ENCODE measurements at regions not wholly inside any gene's neighbourhood (a gene's known extent, or its start where the extent isn't known, plus 50 kb on each side); places are given as distances from the start of the nearest gene placed in this dataset.

DNA sequence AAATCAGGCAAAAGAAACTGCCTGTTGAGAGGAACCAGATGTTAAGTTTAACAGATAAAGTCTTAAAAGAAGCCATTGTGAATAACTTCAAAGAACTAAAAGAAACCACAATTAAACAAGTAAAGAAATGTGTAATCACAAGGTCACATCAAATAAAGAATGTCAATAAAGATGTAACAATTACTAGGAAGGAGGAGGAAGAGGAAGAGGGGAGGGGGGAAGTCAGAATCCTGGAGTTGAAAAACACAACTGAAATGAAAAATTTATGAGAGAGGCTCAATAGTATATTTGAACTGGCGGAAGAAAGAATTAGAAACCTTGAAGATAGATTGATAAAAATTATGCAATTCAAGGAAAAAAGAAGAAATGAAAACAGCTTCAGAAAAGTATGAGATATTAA, 88.4 kb upstream of the CRIM1 start:
- DNase-seq, result no peak
- 97 to 99% methylated on average over 1 of the region's 1 CpG for WGBS, 2 donors

DNA sequence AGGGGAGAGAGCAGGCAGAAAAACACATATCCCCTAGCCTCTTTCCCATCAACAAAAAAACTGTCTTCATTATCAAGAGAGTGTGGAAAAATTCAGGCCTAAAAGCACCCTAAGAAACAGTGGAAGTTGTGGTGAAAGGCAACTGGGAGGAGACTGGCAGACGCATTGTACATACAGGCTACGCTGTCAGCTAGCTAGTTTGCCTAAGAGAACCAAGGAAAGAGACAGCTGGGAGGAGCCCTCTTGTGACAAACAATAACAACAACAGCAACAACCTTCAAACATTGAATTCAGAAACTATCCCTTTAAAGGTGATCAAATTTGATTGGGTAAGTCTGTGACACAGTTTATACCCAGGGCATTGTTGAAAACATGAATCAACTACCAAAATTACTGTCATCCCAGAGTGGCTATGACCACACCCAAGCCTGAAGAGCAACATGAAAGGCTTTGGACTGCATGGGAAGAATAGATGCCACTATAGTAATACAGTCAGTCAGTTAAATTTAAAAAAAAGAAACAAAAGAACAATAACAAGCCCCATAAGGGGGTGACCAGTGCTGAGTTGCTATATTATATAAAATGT, 88.9 kb upstream of the CRIM1 start:
- DNase-seq, result no peak
- H3K27me3 ChIP-seq, result peaks cover 0 to 8% (median 0%) of the 10 kb centered on the region in 7 donors

More for the DNA sequence above, 88.4 kb upstream of the CRIM1 start:
- H3K36me3 ChIP-seq, result no peaks in the 10 kb centered on the region
- peaks cover 0 to 8% (median 0%) of the 10 kb centered on the region in 7 donors for H3K27me3 ChIP-seq
- H3K27ac ChIP-seq, result no peak overlapping the region
- no peak for TF ChIP-seq CTCF (IDR thresholded peaks at IDR 0.05)
- no peak overlapping the region for H3K4me3 ChIP-seq
- H3K9me3 ChIP-seq, result peaks cover 0 to 18% (median 10%) of the 10 kb centered on the region in 11 donors
- no peaks in the 10 kb centered on the region for H3K4me1 ChIP-seq
- intact Hi-C loops (cut with DNase I), result no loop called here
- no peak for ATAC-seq

DNA sequence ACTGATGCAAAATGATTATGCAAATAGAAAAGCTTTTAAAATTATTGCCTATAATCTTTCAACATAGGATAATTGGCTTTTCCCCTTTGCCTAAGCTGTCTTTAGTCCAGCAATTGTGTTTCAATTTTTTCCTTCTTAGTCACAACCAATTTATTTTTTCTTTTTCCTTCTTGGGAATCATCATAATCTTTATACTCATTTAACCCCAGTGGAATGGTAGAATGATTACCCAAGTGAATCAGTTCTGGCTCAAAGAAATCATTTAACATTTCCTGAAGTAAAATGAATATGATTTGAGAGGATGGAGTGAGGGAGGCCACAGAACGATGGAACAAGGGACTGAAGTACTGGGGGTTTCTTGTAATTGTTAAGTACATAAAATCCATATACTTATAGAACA, 93.0 kb upstream of the CRIM1 start:
- H3K9me3 ChIP-seq, result peaks cover 0 to 12% (median 8%) of the 10 kb centered on the region in 11 donors
- no peak overlapping the region for H3K4me3 ChIP-seq
- WGBS, 2 donors, result 78 to 80% methylated on average over 1 of the region's 1 CpG
- H3K36me3 ChIP-seq, result no peaks in the 10 kb centered on the region
- H3K27ac ChIP-seq, result no peak overlapping the region
- H3K27me3 ChIP-seq, result peaks cover 0 to 12% (median 0%) of the 10 kb centered on the region in 7 donors
- no peak for DNase-seq
- TF ChIP-seq CTCF (IDR thresholded peaks at IDR 0.05), result no peak
- no peak for ATAC-seq
- no peaks in the 10 kb centered on the region for H3K4me1 ChIP-seq
- intact Hi-C loops (cut with DNase I), result no loop called here

More for the DNA sequence above, 88.9 kb upstream of the CRIM1 start:
- no peak for ATAC-seq
- no peaks in the 10 kb centered on the region for H3K4me1 ChIP-seq
- 78 to 91% methylated on average over 2 of the region's 2 CpGs for WGBS, 2 donors
- peaks cover 0 to 18% (median 10%) of the 10 kb centered on the region in 11 donors for H3K9me3 ChIP-seq
- no peak for TF ChIP-seq CTCF (IDR thresholded peaks at IDR 0.05)
- H3K27ac ChIP-seq, result no peak overlapping the region
- intact Hi-C loops (cut with DNase I), result no loop called here
- no peak overlapping the region for H3K4me3 ChIP-seq
- H3K36me3 ChIP-seq, result no peaks in the 10 kb centered on the region

DNA sequence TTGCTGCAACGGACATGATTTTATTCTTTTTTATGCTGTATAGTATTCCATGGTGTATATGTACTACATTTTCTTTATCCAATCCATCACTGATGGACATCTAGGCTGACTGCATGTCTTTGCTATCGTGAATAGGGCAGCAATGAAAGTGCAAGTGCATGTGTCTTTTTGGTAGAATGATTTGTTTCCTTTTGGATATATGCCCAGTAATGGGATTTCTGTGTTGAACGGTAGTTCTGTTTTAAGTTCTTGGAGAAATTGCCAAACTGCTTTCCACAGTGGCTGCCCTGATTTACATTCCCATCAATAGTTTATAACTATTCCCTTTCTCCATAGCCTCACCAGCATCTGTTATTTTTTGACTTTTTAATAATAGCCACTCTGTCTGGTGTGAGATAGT, 99.7 kb upstream of the CRIM1 start:
- DNase-seq, result no peak
- Histone ChIP-seq H3K4me1 (no peaks in the 10 kb centered on the region), H3K4me3 (no peak overlapping the region), H3K27ac (no peak overlapping the region), H3K27me3 (peaks cover 0 to 8% (median 0%) of the 10 kb centered on the region in 7 donors), H3K36me3 (no peaks in the 10 kb centered on the region), H3K9me3 (peaks cover 0 to 7% (median 0%) of the 10 kb centered on the region in 11 donors)
- intact Hi-C loops (cut with DNase I), result no loop called here
- no peak for TF ChIP-seq CTCF (IDR thresholded peaks at IDR 0.05)
- 53 to 59% methylated on average over 3 of the region's 3 CpGs for WGBS, 2 donors
- no peak for ATAC-seq

Measured in heart right ventricle (tissue), 16 donors.